Fibroblast of skin of left biceps (primary cell): ENCODE measurements at regions not wholly inside any gene's neighbourhood (a gene's known extent, or its start where the extent isn't known, plus 50 kb on each side); places are given as distances from the start of the nearest gene placed in this dataset.
"Not testable (repeated sequence)": the region's sequence is repeated elsewhere in the genome, so short reads cannot be mapped to it uniquely, and the experiment has no call there.

Experiments used
- DNase-seq, 2 experiments: peaks; one replicate each; pipeline ENCODE4 v3.0.0-alpha.2; 2013; ENCODE audit warnings: low read depth in 2 of 2

DNA sequence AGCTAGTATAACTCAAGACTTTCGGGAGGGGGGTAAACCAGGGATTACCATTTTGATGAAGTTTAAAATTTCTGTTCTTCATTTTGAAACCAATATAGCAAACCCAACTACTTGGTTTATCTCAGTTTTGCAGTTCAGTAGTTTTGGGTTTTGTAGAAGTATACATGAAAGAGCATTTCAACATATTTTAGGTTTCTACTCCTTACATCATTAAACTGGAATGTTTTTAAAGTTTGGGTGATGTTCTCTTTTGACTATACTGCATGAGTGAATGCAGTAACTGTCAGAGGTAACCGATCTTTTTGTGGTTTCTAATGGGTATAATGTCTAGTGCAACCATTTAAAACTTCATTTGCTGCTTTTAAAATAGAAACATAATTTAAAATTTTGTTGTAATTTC lies 248.3 kb upstream of the MAD2L1 start:
- DNase-seq, result no peak

DNA sequence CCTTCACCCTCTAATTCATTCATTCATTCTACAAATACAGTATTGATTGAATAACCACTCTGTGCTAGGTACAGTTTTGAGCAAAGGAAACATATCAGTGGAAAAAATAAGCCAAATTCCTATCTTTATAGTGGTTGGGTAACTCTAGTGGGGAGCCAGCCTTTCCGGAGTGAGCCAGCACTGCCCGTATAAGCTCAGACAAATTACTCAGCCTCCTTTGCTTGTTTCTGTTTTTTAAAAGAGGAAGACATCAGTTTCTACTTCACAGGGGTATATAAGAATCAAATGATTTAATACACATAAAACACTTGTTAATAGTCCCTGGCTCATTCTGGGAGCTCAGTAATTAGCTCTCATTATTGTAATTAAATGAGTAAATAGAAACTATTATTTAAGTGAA lies 238.2 kb upstream of the MAD2L1 start:
- no peak for DNase-seq

DNA sequence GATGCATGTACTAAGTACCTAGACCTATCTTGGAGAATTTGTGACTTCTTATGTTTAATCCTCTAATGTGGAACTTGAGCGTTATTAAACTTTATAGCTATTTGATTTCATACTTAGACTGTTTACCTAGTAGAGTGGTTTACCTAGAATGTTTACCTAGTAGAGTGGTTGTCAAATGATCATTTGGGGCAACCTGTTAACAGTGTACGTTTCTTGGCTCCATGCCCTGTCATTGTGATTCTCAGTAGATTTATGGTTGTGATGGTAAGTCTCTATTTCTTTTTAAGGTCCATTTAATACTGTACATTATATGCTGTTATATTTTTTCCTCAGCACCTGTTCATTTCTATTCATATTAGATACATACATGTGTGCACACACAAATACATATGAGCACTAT lies 233.0 kb upstream of the MAD2L1 start:
- DNase-seq, result no peak

DNA sequence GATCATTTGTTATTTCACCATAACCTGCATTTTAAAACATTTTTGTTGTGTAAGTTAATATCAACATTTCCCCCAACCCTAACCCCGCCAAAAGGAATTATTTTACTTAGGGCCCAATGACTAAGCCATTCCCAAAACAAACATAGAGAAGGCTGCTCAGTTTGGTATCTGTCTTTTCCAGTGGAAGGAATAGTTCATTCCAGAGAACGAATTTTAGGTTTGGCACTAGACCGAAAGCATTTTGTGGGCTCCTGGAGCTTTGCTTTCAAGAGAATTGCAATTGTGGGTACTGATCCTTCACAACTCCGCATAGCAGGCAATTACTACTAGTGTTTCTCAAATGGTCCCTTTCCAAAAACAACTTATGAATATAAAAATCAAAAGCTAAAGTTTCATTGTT lies 226.7 kb upstream of the MAD2L1 start:
- DNase-seq, result peak; percentile 59 to 71

DNA sequence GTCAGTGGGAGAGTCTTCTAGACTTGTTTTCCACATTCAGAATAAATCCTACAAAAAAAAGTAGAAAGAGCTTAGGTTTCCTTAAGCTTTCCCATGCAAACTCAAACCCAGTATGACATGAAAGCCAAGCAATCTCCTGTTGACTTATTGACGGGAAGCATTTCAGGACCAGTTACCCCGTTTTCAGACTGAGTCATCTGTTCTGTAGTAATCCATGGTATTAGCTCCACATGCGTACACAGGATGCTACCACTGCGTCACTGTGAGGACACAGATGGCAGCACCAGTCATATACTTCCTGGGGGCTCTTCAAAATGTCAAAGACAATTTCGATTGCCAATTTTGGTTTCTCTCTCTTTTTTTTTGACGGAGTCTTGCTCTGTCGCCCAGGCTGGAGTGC lies 224.9 kb upstream of the MAD2L1 start:
- DNase-seq, result no peak

DNA sequence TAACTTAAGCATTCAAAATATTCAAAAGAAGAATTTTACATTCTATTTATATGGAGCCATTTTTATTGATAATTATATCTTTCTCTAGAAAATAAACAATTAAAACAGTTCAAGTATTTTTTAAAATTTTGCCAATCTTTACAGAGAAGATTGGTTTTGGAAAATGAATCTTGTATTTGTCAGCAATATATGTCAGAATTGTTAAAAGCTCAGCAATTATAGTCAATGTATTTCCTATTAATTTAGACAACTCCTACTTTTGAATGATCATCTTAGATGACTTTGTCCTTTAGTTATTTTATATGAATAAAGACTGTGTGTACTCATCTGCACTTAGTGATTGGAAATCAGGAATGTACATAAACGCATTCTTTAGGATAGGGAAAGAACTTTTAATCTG lies 223.9 kb upstream of the MAD2L1 start:
- no peak for DNase-seq

DNA sequence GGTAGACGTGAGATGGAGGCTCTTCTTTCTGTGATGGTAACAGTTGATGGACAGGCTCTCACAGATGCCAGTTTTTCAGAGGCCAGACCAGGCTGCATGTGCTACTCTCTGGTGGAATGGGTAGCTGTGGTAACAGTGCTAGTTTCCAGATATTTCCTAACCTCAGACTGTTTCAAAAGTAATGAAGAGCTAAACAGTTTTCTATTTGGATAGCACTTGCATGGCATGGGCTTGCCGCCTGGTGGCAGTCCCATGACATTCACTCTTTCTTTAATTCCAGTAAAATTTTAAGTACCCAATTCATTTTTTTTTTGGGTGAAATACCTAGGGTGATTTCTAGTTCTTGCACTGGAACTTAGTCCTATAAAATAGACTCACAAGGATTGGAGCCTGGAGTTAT lies 220.2 kb upstream of the MAD2L1 start:
- no peak for DNase-seq

DNA sequence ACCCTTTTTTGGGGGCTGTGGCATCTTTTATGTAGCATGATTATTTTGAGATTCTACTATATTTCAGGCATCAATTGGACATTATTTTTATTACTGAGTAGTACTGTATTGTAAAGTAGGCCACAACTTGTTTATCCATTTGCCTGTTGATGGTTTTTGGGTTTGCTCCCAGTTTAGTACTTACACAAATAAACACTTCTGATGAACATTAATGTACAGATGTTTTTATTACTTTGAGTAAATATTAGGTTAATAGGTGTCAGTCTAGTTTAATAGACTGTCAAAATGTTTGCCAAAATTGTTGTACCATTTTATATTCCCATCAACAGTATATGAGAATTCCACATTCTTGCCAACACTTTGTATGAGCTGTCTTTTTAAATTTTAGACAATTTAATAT lies 214.9 kb upstream of the MAD2L1 start:
- DNase-seq, result no peak

DNA sequence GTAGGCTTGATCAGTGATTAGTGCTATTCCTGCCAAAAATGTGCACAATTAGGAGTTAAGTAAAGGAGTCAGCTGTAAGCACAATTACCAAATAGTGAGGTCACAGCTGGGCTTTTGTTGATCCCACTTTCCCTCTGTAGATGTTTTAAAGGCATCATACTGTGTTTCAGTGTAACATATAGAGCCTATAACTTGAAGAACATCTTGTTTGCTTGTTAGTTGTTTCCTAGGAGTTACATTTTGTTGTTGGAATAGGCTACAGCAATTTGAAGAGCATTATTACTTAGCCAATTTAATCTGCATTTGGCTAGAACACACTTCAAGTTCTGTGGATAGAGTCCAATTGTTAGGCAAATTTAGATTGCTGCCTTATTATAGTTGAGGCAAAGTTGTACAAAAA lies 210.7 kb upstream of the MAD2L1 start:
- no peak for DNase-seq

DNA sequence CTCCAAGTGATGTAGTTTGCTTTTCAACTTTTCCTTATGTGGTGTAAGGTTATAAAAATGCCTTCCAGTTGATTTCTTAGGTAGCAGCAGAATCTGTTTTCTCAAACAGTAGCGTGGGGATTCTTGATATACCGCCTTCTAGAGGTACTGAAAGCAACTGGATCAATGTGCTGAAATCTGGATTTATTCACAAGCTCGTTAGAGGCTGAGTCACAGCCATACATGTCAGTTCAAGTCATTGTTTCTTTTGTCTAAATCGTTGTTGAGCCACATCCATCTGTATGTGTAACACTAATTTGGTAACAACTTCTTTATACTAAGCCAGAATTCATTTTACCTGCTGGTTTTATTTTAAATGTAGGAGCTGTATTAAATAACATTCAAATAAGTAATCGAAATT lies 200.0 kb upstream of the MAD2L1 start:
- DNase-seq, result peak; percentile 3 to 5

DNA sequence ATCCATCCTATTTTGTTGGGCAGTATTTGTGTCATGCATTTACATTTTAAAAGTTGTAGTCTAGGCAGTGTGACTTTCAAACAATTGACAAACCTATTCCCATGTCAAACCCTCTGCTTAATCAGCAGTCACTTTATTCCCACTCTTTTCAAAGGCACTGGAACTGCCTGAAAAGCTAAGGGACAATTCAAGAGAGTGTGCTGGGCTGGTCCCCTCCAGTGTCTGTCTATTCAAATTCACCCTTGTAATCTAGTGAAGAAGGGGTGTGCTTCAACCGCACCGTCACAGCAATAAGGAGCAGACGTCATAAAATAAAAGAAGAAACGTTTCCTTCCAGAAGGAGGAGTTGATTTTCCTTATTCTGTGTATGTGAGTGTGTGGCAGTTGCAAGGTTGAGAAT lies 197.0 kb upstream of the MAD2L1 start:
- DNase-seq, result no peak

DNA sequence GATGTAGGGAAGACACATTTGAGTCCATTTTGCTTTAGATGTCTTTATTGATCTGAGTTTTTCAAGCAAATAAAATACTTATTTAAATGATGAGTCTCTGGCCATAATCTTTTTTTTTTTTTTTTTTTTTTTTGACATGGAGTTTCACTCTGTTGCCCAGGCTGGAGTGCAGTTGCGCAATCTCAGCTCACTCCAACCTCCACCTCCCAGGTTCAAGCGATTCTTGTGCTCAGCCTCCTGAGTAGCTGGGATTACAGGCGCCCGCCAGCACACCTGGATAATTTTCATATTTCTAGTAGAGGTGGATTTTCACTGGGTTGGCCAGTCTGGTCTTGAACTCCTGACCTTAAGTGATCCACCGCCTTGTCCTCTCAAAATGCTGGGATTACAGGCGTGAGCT lies 194.5 kb upstream of the MAD2L1 start:
- DNase-seq, result no peak

DNA sequence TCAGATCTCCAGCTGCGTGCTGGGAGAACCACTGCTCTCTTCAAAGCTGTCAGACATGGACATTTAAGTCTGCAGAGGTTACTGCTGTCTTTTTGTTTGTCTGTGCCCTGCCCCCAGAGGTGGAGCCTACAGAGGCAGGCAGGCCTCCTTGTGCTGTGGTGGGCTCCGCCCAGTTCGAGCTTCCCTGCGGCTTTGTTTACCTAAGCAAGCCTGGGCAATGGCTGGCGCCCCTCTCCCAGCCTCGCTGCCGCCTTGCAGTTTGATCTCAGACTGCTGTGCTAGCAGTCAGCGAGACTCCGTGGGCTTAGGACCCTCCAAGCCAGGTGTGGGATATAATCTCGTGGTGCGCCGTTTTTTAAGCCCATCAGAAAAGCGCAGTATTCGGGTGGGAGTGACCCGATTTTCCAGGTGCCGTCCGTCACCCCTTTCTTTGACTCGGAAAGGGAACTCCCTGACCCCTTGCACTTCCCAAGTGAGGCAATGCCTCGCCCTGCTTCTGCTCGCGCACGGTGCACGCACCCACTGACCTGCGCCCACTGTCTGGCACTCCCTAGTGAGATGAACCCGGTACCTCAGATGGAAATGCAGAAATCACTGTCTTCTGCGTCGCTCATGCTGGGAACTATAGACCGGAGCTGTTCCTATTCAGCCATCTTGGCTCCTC lies 189.6 kb upstream of the MAD2L1 start:
- not testable (repeated sequence) for DNase-seq

DNA sequence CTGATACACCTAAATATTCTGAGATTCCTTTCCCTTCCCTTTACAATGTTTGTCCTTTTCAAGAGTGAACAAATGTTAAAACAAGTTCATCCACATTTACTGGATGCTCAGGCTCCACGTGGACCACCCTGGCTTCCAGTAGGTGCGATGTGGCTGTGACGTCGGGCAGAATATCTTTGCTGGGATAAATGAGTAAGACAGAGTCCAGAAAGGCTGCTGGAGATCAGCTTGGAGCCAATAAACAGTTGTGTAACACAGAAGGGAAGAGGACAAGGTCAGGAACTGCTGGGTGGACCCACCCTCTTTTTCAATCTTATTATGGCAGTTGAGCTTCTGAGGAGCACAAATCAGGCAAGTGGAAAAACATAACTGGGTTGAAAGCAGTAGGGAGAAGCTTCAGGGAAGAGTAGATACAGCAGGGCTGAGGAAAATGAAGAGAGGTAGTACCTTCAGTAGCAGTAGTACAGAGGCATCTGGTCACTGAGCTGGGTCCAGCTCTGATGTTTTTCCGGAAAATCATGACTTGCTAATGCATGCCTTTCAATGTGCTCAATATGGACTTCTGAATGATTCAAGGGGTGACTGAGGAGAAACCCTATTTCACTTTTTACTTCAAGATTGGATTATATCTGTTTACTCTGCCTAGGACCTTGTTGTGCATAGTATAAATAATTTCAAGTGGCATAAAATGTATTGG lies 171.8 kb upstream of the MAD2L1 start:
- no peak for DNase-seq

DNA sequence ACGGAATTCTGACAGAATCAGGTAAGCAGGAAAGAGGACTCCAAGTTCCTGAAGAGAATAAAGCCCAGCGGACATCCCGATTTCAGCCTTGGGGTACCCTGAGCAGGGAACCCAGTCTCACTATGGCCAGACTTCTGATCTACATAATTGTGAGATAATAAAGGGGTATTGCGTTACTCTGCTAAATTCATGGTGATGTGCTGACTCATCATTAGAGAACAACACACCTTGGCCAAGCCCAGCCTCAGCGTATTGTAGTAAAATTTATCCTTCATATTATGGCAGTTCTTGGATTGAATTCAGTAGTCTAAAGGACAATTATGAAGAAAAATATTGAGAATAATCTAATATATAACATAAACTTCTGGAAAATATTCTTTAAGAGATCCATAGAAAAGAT lies 170.2 kb upstream of the MAD2L1 start:
- DNase-seq, result no peak

DNA sequence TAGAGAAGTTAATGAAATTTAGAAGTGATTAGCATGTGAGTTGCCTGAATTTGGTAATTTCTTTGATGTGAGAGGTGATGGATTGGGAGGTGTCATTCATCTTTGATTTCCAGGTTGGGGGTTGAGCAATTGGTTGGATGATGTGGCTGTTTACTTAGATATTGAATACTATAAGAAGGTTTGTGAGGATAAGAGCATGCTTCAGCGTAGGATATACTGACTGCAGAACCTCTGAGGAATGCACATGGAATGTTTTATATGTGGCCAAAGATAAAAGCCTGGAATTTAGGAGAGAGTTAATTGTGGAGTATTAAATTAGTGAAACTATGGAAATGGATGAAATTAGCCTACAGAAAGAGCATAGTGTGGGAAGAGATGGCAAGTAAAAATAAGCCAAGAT lies 165.4 kb upstream of the MAD2L1 start:
- no peak for DNase-seq

DNA sequence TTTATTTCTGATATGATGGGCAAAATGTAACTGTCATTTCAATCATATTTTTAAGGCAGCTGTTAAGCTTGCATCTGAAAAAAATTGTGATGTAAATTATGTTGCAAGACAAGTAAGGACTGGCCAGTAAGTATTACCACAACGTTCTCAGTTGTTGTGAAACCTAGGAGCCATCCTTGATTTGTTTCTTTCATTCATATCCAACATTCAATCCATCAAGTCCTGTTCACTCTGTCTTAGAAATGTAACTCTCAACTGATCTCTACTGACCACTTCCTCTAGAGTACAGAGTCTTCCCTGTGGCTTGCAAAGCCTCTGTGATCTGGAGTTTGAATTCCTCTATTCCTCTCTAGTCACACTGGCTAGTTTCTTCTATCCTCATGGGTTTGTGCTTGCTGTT lies 161.4 kb upstream of the MAD2L1 start:
- DNase-seq, result no peak

DNA sequence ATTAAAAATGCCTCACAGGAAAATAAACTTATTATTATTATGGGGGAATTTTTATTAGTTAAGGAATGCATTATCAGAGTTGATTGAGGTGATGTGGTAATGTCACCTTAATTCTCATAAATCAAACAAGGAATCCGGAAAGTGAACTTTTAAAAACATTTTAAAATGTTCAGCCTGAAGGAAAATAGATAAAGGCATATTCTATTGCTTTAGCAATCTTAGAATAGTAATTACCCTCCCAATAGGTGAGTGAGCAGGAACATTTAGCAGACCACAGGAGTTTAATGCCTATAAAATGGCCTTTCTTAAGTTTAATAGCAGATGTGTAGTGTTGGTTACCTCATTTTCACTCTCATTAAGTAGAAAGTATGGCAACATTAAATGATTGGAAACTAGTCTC lies 160.9 kb upstream of the MAD2L1 start:
- no peak for DNase-seq

DNA sequence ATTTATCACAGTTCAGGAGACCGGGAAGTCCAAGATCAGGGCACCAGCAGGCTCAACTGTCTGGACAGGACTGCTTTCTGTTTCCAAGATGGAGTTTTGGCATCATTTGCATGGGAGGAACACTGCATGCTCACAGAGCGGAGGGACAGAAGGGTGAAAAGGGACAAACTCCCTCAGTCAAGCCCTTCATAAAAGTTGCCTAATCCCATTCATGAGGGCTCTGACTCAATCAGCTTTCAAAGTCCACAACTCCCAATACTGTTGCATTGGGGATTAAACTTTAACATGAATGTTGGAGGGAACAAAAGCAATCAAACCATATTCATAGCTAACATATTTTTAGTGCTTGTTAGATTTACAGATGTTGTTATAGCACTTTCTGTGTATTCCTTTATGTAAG lies 158.9 kb upstream of the MAD2L1 start:
- DNase-seq, result no peak

DNA sequence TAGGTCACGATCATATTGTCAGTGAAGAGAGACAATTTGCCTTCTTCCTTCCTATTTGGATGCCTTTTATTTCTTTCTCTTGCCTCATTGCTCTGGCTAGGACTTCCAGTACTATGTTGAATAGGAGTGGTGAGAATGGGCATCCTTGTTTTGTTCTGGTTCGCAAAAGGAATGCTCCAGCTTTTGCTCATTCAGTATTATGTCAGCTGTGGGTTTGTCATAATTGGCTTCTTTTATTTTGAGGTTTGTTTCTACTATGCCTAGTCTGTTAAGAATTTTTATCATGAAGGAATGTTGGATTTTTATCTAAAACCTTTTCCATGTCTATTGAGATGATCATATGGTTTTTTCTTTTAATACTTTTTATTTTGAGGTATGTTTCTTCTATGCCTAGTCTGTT lies 152.3 kb upstream of the MAD2L1 start:
- no peak for DNase-seq

DNA sequence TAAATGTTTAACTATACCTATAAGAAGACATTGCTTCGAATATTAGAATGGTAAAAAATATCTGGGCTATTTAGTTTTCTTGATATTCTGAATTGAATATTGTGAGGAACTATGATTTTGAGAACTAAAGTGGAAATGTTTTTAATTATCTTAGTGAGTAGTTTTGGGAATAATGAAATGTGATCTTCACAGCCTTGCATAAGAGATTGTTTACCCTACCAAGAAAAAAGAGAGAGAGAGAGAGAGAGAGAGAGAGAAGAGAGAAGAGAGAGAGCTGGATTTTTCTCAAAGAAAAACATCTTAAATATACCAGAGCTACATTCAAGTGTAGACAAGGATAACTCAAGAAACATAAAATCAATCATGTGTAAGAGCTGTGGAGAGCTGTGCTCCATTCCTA lies 148.7 kb upstream of the MAD2L1 start:
- DNase-seq, result no peak

DNA sequence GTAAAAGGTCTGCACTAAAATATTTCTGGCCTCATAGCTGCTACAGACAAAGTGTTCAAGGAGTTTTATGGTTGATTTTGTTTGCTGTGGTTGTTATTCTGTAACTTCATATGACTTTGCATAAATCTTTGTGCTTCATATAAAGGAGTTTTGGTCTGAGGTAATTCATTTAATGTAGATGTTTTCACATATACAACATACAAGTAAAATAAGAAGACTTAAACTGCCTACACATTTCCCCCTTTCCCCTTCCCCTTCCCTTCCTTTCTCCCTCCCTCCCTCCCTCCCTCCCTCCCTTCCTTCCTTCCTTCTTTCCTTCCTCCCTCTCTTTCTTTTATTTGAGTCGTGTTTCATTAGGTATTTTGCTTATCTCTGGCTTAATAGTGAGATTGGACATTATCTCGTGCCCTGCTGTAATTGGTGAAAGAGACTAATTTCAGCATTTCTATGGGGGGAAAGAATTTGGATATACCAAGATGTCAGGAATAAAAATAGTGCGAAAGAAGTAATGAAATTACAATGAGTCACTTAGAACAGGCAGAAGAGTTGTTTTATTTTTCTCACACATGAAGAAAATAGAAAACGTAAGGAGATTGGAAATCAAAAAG lies 144.9 kb upstream of the MAD2L1 start:
- no peak for DNase-seq

DNA sequence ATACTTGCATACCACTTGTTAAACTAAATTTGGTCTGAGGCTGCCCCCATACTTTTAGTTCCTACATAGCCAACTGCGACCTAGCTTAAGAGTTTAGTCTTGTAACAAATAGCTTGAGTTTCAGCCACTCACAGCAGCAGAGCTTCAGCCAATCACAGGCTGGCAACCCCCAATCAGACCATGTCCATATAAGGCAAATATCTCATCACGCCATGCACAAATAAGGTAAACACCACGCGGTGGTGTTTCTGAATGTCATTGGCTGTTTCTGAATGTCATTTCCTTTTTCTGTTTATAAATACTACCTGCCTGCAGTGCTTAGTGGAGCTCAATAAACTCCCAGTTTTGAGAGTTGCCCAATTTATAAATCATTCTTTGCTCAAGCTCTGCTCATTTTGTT lies 143.1 kb upstream of the MAD2L1 start:
- DNase-seq, result no peak

DNA sequence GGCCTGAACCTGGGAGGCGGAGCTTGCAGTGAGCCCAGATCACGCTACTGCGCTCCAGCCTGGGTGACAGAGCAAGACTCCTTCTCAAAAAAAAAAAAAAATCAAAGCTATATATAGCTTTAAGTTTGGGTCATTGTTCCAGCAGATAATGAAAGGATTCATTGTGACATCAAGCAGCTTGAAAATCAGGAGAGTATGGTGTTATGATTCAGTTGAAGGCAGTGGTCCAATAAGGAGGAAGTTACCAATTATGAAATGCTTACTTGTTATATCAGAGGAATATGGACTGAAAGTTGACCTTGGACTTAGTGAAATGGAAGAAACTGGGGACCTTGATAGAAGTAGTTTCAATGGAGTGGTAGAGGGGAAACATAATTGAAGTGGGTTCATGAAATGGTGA lies 140.4 kb upstream of the MAD2L1 start:
- no peak for DNase-seq
